K562 (cell line): ENCODE measurements at regions not wholly inside any gene's neighbourhood (a gene's known extent, or its start where the extent isn't known, plus 50 kb on each side); places are given as distances from the start of the nearest gene placed in this dataset.

Source experiments
- ATAC-seq: fragments of 200-7000 bp; cut with Tn5 transposase; 3 replicates; pipeline ENCODE4 v1.9.1; 2020; ENCODE audit warnings: moderate library complexity
- BruUV-seq: library from RNA; stranded (reverse); fragments of 400-500 nt; replicated peaks from 2 replicates; lab custom pipeline; 2021; lab: Mats Ljungman, UMichigan
- CTCF ChIA-PET: fragments of 300-600 bp; formaldehyde crosslinking; extraction: SDS; loops from one replicate; lab custom pipeline; 2021; ENCODE audit warnings: low intra/inter-chr PET ratio; lab: Yijun Ruan, JAX
- POLR2A ChIA-PET: fragments of 300-600, 350-650 bp; sonication (Branson Sonifier 250); formaldehyde crosslinking; extraction: SDS; loops from one replicate; lab custom pipeline; 2021; ENCODE audit warnings: antibody characterized with exemption, inconsistent platforms; lab: Yijun Ruan, JAX
- DNase-seq, 4 experiments: peaks; one replicate each; pipeline versions ENCODE4 v3.0.0 to v3.0.0-alpha.2; 2011 to 2018; ENCODE audit warnings: low spot score in 3 of 4, mixed read lengths in 3 of 4; ENCODE audit errors: extremely low read depth in 1 of 4
- FAIRE-seq: peaks from 2 replicates; lab custom pipeline; 2011; peaks lifted over from hg19 to GRCh38; lab: Jason Lieb, UNC
- H2AFZ ChIP-seq: 2 replicates; pipeline ENCODE4 v1.6.0; 2011; ENCODE audit warnings: low read depth, low read length, control low read depth, inconsistent platforms
- H3K27ac ChIP-seq: fragments of 200-600 bp; 3 replicates; pipeline ENCODE4 v1.8.0; 2011; ENCODE audit warnings: low read depth, mild to moderate bottlenecking, control low read depth, inconsistent platforms, low read length, moderate library complexity, mixed read lengths; ENCODE audit errors: extremely low read depth
- H3K27me3 ChIP-seq, 2 experiments: fragments of 300-600 bp in 1 of 2; 2 replicates in 1 of 2; 3 replicates in 1 of 2; pipeline versions ENCODE4 v1.6.0 to v1.8.0; 2011; ENCODE audit warnings: inconsistent platforms in 2 of 2, low read length in 2 of 2, mild to moderate bottlenecking in 1 of 2, mixed read lengths in 1 of 2, moderate library complexity in 1 of 2; ENCODE audit not compliant: control insufficient read depth in 2 of 2, insufficient read depth in 2 of 2
- H3K36me3 ChIP-seq: fragments of 300-600 bp; 3 replicates; pipeline ENCODE4 v1.8.0; 2011; ENCODE audit warnings: mild to moderate bottlenecking, low read length, inconsistent platforms; ENCODE audit not compliant: control insufficient read depth, insufficient read depth
- H3K4me1 ChIP-seq, 2 experiments: fragments of 200-600 bp in 1 of 2; replicated peaks in 1 of 2; 2 replicates in 1 of 2; 3 replicates in 1 of 2; pipeline versions ENCODE4 v1.5.1 to v1.8.0; 2011; ENCODE audit warnings: inconsistent platforms in 2 of 2, low read length in 2 of 2, mild to moderate bottlenecking in 1 of 2, mixed read lengths in 1 of 2, moderate library complexity in 1 of 2; ENCODE audit not compliant: control insufficient read depth in 2 of 2, insufficient read depth in 2 of 2
- H3K4me2 ChIP-seq: 2 replicates; pipeline ENCODE4 v1.6.1; 2011; ENCODE audit warnings: low read length, control low read depth, inconsistent platforms, mixed read lengths; ENCODE audit not compliant: insufficient read depth
- H3K4me3 ChIP-seq: fragments of 200-600 bp; sonication (generic), shearing (Covaris generic); 2 replicates; pipeline ENCODE4 v1.5.1; 2016; ENCODE audit warnings: control low read depth, inconsistent platforms
- H3K79me2 ChIP-seq: fragments of 200-600 bp; 3 replicates; pipeline ENCODE4 v1.8.0; 2011; ENCODE audit warnings: low read length, inconsistent platforms; ENCODE audit not compliant: control insufficient read depth, insufficient read depth
- H3K9ac ChIP-seq, 2 experiments: 2 replicates each; pipeline versions ENCODE4 v1.6.0 to v1.6.1; 2011; ENCODE audit warnings: low read depth in 2 of 2, low read length in 2 of 2, control low read depth in 1 of 2, inconsistent platforms in 1 of 2, mild to moderate bottlenecking in 1 of 2, mixed read lengths in 1 of 2; ENCODE audit not compliant: insufficient read depth in 1 of 2
- H3K9me1 ChIP-seq: one replicate; pipeline ENCODE4 v1.6.0; 2011; ENCODE audit warnings: inconsistent platforms, mild to moderate bottlenecking, low read length, moderate library complexity; ENCODE audit not compliant: control insufficient read depth, insufficient read depth
- H3K9me3 ChIP-seq: replicated peaks from 2 replicates; pipeline ENCODE4 v1.5.1; 2011; ENCODE audit warnings: low read depth, low read length, inconsistent platforms; ENCODE audit not compliant: control insufficient read depth, insufficient read depth
- H4K20me1 ChIP-seq: replicated peaks from 2 replicates; pipeline ENCODE4 v1.6.1; 2011; ENCODE audit warnings: low read length, inconsistent platforms, mixed read lengths; ENCODE audit not compliant: control insufficient read depth, insufficient read depth
- BCL6 ChIP-seq: fragments of 250-450 bp; sonication (Bioruptor Pico); IDR thresholded peaks from 2 replicates; pipeline ENCODE4 v1.4.0; 2020
- C11orf30 ChIP-seq: fragments of 450-650 bp; IDR thresholded peaks from 2 replicates; pipeline ENCODE4 v1.6.1; 2016; ENCODE audit warnings: low read depth, mild to moderate bottlenecking
- EP300 ChIP-seq: IDR thresholded peaks from 2 replicates; pipeline ENCODE4 v1.6.1; 2012; ENCODE audit warnings: low read length, improper control_type of control experiment
- ETV6 ChIP-seq, 3 experiments: fragments of 150-350 bp in 1 of 3; sonication (generic) in 1 of 3; formaldehyde crosslinking in 1 of 3; IDR thresholded peaks; 2 replicates each; pipeline versions ENCODE4 v1.6.1 to v1.8.0; 2014 to 2022; ENCODE audit warnings: borderline replicate concordance in 2 of 3, low read depth in 2 of 3, antibody characterized with exemption in 1 of 3, low read length in 1 of 3, mild to moderate bottlenecking in 1 of 3, missing genetic modification reagents in 1 of 3
- MAFF ChIP-seq: IDR thresholded peaks from 2 replicates; pipeline ENCODE4 v1.6.1; 2012; ENCODE audit warnings: low read length, improper control_type of control experiment
- MAFG ChIP-seq: fragments of 450-650 bp; conservative IDR thresholded peaks from 2 replicates; pipeline ENCODE4 v1.6.1; 2016; ENCODE audit warnings: missing genetic modification characterization, missing compliant biosample characterization
- MAFK ChIP-seq: IDR thresholded peaks from 2 replicates; pipeline ENCODE4 v1.6.1; 2011; ENCODE audit warnings: low read length, improper control_type of control experiment
- NCOA4 ChIP-seq: fragments of 450-650 bp; IDR thresholded peaks from 2 replicates; pipeline ENCODE4 v1.6.1; 2018; ENCODE audit warnings: mild to moderate bottlenecking; ENCODE audit not compliant: partially characterized antibody
- POLR2AphosphoS5 ChIP-seq: IDR thresholded peaks from 2 replicates; pipeline ENCODE4 v1.6.1; 2011; ENCODE audit warnings: mild to moderate bottlenecking, low read depth, low read length, moderate library complexity; ENCODE audit not compliant: control insufficient read depth, insufficient read depth
- POLR3G ChIP-seq: IDR thresholded peaks from 2 replicates; pipeline ENCODE4 v1.6.1; 2011; ENCODE audit not compliant: insufficient read length, insufficient replicate concordance; ENCODE audit errors: extremely low read depth
- RBM25 ChIP-seq: fragments of 200-400 bp; formaldehyde crosslinking; IDR thresholded peaks from 2 replicates; pipeline ENCODE4 v1.6.1; 2018; ENCODE audit warnings: low read length, low read depth, moderate library complexity; ENCODE audit not compliant: severe bottlenecking
- SIRT6 ChIP-seq: IDR thresholded peaks from one replicate; pipeline ENCODE4 v1.6.1; 2012; ENCODE audit warnings: low read depth, mild to moderate bottlenecking, control low read depth, inconsistent platforms, low read length, moderate library complexity
- TAF15 ChIP-seq: fragments of 200-400 bp; formaldehyde crosslinking; IDR thresholded peaks from 2 replicates; pipeline ENCODE4 v1.6.1; 2017; ENCODE audit warnings: mild to moderate bottlenecking, low read depth, low read length, moderate library complexity
- TAL1 ChIP-seq: fragments of 450-650 bp; IDR thresholded peaks from 2 replicates; pipeline ENCODE4 v1.6.1; 2016; ENCODE audit warnings: mild to moderate bottlenecking
- ZBTB17 ChIP-seq: fragments of 450-650 bp; formaldehyde crosslinking; IDR thresholded peaks from 2 replicates; pipeline ENCODE4 v1.4.0; 2020; ENCODE audit warnings: mild to moderate bottlenecking
- ZNF24 ChIP-seq: fragments of 450-650 bp; IDR thresholded peaks from 2 replicates; pipeline ENCODE4 v1.6.1; 2016
- ZNF316 ChIP-seq: fragments of 450-650 bp; IDR thresholded peaks from 2 replicates; pipeline ENCODE4 v1.6.1; 2016
- ZSCAN29 ChIP-seq: fragments of 450-650 bp; IDR thresholded peaks from 2 replicates; pipeline ENCODE4 v1.6.1; 2017
- WGBS: fragments of 100-300 bp; shearing (Covaris generic); methylation state at CpG from one replicate; pipeline ENCODE4 v1.1.6; 2016; ENCODE audit warnings: low coverage, mixed read lengths; ENCODE audit not compliant: insufficient coverage; ENCODE audit errors: missing lambda C conversion rate; 5-methylcytosine and 5-hydroxymethylcytosine counted together
- in situ Hi-C: fragments of 300-500 bp; cut with MboI; formaldehyde crosslinking; loops from 4 replicates; pipeline ENCODE4 v1.15.0; 2018; ENCODE audit warnings: inconsistent platforms, mixed read lengths
- intact Hi-C: fragments of 100-400 bp; cut with micrococcal nuclease; formaldehyde crosslinking; loops from 2 replicates; pipeline ENCODE4 v1.14.2; 2022
- TF ChIP-seq, protein P1 (sequence below), 3 experiments: fragments of 200-800 bp in 1 of 3; fragments of 250-450 bp in 1 of 3; fragments of 450-650 bp in 1 of 3; sonication (Bioruptor Pico) in 1 of 3; sonication (Bioruptor generic) in 1 of 3; formaldehyde crosslinking in 1 of 3; IDR thresholded peaks; 2 replicates each; pipeline versions ENCODE4 v1.6.1 to v1.8.0; 2016 to 2022; ENCODE audit warnings: mild to moderate bottlenecking in 2 of 3, missing genetic modification characterization in 2 of 3, missing compliant biosample characterization in 1 of 3, moderate library complexity in 1 of 3

DNA sequence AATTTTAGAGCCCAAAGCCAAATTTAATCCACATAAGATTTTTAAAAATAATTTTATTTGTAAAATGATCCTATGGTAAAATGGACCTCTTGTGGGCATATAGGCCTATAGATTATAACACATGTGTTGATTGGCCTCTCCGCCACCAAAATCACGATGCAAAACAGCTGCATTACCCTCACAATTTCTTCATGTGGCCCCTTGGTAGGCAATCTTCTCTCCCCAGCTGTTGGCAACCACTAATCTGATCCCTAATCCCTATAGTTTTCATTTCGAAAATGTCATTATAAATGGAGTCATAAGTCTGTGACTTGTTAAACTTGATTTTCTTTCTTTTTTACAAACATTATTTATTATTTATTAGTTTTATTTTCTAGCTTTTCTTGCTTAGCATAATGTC, 263.9 kb upstream of the SULF2 start (continued):
- no peak for TF ChIP-seq EP300
- no peak for TF ChIP-seq ZBTB17 (CRISPR knock-in tag)
- no peak for TF ChIP-seq POLR3G
- no peak for TF ChIP-seq BCL6
- TF ChIP-seq POLR2AphosphoS5, result no peak
- no peak for TF ChIP-seq ZNF24
- no peak for TF ChIP-seq SIRT6

DNA sequence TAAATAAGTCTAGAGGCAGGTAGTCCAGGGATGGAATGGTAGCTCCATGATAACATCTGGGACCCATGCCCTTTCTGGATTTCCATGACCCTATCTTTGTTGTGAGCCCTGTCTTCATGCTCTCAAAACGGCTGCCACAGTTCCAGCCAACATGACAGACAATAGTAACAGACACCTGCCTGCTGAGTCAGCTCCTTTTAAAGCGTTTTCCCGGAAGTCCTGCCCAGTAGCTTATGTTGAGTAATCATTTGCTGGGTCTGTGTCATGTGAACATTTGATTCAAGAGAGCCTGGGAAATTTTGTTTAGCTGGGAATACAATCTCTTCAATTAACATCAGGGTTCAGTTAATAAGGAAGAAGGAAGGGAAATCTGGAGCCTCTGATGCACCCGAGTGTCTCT, 262.2 kb upstream of the SULF2 start:
- no peaks in the 10 kb centered on the region for H3K79me2 ChIP-seq
- H3K9ac ChIP-seq, result no peak overlapping the region
- ChIA-PET POLR2A (interaction anchor here (1.8 kb wide), 1 partner anchor 12 kb away, joined by 4 read pairs; no protein-coding TSS in a partner anchor), CTCF (no interaction called here)
- H3K9me1 ChIP-seq, result no peaks in the 10 kb centered on the region
- no peak overlapping the region for H3K27ac ChIP-seq
- ATAC-seq, result no peak
- H3K36me3 ChIP-seq, result no peaks in the 10 kb centered on the region
- in situ Hi-C loops, result no loop called here
- H3K27me3 ChIP-seq, result peaks cover 0 to 6% of the 10 kb centered on the region in 2 experiments; a peak in 1 of 5 replicates
- no peak overlapping the region for H3K4me3 ChIP-seq
- no peak overlapping the region for H3K4me2 ChIP-seq
- WGBS, result 0% methylated on average over 4 of the region's 4 CpGs
- intact Hi-C loops, result no loop called here
- DNase-seq, result no peak
- no peak for FAIRE-seq
- H2AFZ ChIP-seq, result no peak overlapping the region
- no peak for TF ChIP-seq NCOA4
- TF ChIP-seq ZSCAN29, result no peak
- no peak for TF ChIP-seq TAL1
- TF ChIP-seq, protein P1, sequence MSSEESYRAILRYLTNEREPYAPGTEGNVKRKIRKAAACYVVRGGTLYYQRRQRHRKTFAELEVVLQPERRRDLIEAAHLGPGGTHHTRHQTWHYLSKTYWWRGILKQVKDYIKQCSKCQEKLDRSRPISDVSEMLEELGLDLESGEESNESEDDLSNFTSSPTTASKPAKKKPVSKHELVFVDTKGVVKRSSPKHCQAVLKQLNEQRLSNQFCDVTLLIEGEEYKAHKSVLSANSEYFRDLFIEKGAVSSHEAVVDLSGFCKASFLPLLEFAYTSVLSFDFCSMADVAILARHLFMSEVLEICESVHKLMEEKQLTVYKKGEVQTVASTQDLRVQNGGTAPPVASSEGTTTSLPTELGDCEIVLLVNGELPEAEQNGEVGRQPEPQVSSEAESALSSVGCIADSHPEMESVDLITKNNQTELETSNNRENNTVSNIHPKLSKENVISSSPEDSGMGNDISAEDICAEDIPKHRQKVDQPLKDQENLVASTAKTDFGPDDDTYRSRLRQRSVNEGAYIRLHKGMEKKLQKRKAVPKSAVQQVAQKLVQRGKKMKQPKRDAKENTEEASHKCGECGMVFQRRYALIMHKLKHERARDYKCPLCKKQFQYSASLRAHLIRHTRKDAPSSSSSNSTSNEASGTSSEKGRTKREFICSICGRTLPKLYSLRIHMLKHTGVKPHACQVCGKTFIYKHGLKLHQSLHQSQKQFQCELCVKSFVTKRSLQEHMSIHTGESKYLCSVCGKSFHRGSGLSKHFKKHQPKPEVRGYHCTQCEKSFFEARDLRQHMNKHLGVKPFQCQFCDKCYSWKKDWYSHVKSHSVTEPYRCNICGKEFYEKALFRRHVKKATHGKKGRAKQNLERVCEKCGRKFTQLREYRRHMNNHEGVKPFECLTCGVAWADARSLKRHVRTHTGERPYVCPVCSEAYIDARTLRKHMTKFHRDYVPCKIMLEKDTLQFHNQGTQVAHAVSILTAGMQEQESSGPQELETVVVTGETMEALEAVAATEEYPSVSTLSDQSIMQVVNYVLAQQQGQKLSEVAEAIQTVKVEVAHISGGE (CRISPR knock-in tag; IDR thresholded peaks at IDR 0.05), result peak in 1 of 3 experiments; percentile 65; a peak in 2 of 6 replicates
- peak; percentile 70 for TF ChIP-seq MAFG
- no peak for TF ChIP-seq TAF15
- TF ChIP-seq C11orf30, result peak; percentile 83
- no peak for TF ChIP-seq ETV6 (IDR thresholded peaks at IDR 0.05; ENCODE audit: borderline replicate concordance in 1 of 2, low read depth in 2 of 2, low read length in 1 of 2)
- TF ChIP-seq ETV6 (CRISPR knock-in tag; IDR thresholded peaks at IDR 0.05; ENCODE audit: borderline replicate concordance), result no peak
- peak; percentile 76 for TF ChIP-seq MAFF
- peak; percentile 80 for TF ChIP-seq MAFK
- peak; percentile 24 for TF ChIP-seq RBM25
- TF ChIP-seq ZNF316, result peak; percentile 82
- no peaks in the 10 kb centered on the region for H3K9me3 ChIP-seq
- no peaks in the 10 kb centered on the region for H4K20me1 ChIP-seq
- BruUV-seq, result no TSS peak
- no peaks in the 10 kb centered on the region for H3K4me1 ChIP-seq
